HG03108 (cell line): ENCODE measurements at regions not wholly inside any gene's neighbourhood (a gene's known extent, or its start where the extent isn't known, plus 50 kb on each side); places are given as distances from the start of the nearest gene placed in this dataset.
"Not testable (repeated sequence)": the region's sequence is repeated elsewhere in the genome, so short reads cannot be mapped to it uniquely, and the experiment has no call there.

Source experiments
- ATAC-seq: cut with Tn5 transposase; IDR thresholded peaks from one replicate; pipeline ENCODE4 v1.9.1; 2021; ENCODE audit warnings: moderate library complexity; ENCODE audit not compliant: unreplicated experiment

DNA sequence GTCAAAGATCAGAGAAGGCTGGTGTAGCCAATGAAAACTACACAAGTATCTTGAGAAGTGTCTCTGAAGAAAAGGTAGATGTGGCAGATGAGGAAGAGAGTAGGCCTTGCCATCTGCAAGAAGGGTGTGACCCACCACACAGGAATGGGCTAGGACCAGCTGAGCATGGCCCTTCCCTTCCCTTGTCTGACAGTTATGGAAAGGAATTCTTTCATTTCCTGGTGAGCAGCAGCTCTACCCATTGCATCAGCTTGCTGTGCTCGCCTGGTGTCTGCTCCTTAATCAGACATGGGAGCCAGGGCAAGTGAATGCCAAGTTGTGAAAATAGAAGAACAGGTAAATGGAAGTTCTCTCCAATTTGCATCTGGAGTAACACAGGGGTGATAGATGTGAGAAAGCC, 145.2 kb upstream of the KRR1 start:
- ATAC-seq = no peak

DNA sequence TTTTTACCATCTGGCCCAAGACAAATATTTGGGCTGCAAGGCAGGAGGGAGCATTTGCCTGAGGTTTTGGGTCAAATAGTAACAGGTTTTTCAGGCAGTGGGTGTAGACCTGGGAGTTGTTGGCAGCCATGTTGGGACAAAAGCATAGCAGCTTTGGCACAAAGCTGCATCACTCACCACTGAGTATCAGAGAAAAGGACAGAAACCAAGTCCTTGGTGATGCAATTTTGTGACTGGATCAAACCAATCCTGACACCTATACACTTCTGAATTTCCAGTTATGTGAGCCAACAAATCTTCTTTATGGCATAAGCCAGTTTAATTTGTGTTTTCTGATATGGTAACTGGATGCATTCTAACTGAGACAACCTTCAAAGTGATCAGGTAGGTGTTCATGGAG, 144.8 kb upstream of the KRR1 start:
- no peak for ATAC-seq

DNA sequence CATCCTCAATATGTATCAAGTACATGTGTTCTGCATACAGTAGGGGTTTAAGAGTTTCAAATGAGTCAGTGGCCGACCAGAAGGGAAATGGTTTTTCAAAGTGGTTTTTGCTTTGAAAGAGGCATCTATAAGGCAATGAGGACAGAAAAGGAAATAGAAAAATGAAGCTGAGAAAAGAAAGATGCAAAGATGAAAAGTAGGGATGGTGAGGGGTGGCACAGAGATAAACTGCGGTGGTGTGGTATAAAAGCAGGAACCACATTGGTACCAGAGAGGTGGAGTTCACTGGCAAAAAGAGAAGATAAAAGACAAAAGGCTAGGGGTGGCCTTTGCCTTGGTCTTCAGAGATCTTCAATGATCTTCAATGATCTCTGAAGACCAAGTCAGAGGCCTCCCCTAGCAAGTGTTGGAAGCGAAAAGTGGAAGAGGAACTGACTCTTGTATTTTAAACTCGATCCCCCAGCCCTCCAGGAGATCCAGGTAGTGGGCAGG, 144.0 kb upstream of the KRR1 start:
- no peak for ATAC-seq

DNA sequence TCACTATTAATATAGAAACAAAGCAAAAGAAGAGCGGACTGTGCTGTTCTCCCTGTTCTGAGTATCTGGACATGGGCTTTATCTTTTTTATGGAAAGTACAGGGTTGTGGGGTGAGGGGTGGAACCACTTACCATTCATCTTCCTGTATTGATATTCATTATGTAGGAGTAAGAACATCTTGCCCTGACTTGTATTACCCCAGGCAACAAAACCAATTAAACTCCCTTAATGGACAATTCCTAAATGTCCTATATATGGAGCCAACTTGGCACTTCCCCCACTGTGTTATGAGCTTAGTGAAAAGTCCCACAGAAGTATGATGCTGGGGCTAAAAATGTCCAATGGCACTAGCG, 139.9 kb upstream of the KRR1 start:
- ATAC-seq = no peak

DNA sequence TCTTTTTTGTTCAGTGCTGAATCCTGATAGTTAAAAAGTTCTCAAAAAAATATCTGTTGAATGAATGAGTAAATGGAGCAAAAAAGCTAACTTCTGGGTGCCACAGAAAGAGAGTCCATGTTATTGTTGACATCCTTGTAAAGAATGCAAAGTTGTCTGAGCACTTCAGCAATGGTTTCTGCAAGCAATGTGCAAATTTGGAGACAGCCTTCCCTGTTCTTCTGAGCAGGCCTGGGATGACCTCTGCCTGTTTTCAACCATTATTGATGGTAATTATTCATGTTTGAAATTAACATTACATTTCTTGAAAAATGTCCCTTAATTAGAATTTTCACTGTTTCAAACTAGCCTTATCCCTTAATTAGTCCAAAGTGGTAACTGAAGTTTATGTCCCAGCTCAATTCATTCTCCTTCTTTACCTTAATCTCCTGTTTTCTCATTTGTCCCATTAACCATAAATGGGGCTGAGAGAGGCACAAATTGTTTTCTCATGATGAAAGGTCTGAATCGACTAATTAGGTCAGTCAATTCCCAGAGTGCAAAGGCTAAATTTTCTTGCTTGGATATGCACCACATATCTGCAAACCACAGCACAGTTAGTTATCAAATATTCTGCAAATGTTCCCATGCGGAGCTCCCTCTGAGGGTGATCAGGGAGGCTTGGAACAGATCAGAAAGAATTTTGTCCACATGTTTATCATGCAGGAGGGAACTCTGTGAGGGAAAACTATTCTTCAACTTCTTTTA, 139.4 kb upstream of the KRR1 start:
- no peak for ATAC-seq

DNA sequence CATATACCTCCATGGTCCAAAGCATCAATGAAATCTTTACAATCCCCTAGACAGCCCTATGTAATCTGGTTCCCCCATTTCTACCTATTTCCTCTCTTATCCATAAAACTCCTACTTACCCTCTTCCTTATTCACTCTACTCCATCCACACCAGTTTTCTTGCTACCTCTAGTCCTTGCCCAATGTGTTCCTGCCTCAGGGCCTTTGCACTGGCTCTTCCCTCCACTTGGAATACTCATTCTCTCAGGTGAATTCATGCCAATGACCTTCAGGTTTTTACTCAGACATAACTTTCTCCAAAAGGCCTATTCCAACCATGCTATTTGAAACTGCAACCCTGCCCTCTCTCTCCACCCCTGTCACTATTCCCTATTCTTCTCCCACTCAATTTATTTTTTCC, 138.7 kb upstream of the KRR1 start:
- no peak for ATAC-seq

DNA sequence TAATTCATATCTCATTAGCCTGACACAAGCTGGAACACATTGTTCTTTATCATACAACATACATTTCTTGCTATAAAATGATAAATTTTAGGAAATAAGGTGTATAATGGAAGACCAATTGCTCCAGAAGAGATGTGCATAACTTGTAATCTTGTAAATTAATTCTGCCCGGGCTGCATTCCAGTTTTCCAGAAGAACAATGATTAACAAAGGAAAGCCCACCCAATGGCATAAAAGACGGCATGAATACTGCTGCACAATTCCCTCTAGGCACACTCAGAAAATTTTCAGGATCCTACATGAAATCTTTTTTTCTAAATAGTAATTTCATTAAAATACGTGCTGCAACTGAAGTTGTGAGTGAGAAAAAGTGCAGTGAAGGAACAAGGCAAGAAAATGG, 137.4 kb upstream of the KRR1 start:
- ATAC-seq = no peak

DNA sequence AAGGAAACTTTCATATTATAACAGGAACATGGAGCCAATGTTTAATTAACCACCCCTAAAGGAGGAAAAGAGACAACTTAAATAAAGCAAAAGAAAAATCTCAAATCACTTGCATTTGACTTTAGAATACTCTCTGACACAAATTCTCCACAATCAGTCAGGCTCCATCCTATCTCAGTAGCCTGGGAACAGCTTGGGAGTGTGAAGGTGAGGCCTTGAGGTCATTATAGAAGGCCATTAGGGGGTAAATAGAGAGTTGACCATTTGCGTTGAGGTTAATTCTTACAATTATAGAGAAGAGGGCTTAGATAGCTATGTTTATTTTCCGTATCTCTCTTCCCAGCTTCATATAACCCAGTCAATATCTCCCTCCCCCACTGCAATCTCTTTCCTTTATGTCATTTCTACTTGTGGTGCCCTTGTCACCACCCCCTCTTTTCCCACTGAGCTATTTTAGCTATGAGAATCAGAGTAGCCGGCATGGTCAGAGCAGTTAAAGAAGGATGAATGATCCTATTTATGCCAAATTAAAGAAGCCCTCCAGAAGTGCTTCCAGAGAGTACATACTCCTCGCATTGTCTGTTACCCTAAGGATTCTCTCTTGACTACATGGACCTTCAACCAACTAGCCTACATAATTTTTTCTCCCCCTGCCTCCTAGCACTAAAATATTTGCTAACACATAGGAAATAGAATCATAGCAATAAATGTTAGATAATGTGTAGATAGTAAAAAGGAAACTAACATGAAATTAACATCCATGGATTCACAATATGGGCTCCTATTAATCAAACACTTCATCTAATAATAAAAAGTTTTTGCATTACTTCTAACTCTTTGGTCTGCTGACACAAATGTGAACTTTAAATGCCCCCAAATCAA, 135.2 kb upstream of the KRR1 start:
- ATAC-seq = no peak

DNA sequence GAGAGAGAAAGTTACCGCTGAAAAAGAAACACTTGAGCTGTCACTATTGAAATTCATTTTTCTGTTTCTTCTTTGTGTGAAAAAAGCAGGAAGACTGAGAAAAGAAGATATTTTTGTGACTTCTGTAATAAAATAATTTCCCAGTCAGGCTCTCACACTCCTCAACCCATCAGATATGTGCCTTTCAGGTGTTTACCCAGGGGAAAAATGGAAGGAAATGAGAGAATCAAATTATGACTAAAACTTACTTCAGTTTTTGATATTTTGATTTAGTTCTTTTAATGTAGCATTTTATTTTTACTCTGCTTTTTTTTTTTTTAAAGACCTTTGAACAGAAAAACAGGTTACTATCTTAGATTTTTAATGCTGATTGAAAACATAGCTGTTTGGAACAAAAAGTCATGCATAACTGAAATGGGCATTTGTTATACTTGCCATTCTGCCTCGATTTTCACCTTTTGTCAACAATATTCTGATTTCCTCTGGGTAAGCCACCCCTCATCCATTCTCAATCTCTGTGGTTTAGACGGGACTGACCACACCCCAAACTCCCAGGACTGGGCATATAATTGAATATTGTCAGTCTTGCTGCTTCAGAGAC, 133.2 kb upstream of the KRR1 start:
- no peak for ATAC-seq

DNA sequence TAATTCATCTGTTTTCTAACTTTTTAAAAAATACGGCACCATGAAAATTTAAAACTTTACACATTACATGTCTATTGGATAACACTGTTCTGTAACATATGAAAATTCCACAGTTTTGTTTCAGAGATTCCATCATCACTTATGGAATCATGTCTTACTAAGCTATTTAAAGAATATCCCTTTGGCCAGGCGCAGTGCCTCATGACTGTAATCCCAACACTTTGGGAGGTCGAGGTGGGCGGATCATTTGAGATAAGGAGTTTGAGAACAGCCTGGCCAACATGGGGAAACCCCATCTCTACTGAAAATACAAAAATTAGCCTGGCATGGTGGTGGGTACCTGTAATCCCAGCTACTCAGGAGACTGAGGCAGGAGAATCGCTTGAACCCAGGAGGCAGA, 131.7 kb upstream of the KRR1 start:
- ATAC-seq = not testable (repeated sequence)

DNA sequence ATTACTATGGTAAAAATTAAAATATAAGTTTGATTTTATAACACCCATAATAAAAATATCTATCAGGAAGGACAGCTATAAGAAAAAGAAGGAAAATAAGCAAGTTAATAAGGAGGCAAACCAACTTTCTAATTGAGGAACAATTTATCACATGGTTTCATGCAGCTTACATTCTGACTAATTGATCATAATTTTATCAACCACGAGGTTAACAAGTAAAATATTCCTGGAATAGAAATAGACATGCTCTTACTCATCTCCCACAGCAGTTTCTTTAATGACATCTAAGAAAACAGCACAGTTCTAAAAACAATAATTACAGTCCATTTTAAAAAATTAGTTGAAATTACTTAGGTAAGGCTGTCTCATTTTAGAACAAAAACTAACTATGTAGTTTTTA, 130.8 kb upstream of the KRR1 start:
- no peak for ATAC-seq

DNA sequence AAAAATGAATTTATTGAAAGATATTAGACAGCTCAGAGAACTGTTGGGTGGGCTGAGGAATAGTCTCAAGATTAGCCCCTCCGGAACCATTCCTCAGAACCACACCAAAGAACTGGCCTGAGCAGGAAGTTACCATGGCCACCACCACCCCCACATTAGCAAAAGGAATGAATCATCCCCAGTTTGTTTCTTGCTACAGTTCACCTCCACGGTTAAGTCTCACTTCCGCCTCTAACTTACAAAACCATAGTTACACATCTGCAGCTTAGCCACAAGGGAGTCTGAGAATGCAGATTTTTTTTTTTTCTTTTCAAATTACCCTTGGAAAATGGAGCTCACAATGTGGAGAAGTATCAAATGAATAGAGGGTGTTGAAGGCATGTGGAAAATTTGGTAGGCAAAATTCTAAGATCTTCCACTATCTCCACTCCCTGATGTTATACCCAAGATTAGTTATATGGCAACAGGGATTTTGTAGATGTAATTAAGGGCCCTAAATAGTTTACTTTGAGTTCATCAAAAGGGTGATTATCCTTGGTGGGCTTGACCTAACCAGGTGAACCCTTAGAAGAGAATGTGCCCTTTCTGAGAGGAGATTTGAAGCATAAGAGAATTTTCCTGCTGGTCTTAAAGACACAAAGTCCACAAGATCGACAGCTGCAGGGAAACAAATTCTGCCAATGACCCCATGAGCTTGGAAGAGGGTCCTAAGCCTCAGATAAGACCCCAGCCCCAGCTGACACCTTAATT, 129.8 kb upstream of the KRR1 start:
- ATAC-seq = peak; percentile 99

DNA sequence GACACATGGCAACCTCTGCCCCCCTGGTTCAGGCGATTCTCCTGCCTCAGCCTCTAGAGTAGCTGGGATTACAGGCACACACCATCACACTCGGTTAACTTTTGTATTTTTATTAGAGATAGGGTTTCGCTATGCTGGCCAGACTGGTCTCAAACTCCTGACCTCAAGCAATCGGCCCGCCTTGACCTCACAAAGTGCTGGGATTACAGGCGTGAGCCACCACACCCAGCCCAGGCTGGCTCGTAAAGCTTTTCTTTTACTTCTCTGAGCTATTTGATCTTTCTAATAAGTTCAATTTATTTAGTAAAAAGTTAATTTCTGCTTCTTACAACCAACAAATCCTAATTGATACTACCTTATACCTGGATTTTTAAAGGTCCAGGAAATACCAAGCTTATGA, 127.4 kb upstream of the KRR1 start:
- no peak for ATAC-seq

DNA sequence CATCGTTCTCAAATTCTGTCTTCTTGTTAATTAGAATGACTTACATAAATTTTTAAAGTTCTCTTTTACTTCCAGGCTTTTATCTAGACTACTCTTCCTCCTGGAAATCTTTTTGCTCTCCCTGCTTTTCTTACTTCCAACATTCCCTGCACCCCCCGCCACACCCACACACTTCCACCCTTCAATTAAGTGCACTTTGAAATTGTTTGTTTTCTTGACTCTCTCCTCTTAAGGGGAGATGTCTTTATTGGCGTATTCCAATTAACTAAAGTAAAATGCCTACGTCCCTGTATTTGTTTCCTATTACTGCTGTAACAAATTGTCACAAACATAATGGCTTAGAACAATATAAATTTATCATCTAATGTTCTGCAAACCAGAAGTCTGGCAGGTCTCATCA, 125.2 kb upstream of the KRR1 start:
- no peak for ATAC-seq

DNA sequence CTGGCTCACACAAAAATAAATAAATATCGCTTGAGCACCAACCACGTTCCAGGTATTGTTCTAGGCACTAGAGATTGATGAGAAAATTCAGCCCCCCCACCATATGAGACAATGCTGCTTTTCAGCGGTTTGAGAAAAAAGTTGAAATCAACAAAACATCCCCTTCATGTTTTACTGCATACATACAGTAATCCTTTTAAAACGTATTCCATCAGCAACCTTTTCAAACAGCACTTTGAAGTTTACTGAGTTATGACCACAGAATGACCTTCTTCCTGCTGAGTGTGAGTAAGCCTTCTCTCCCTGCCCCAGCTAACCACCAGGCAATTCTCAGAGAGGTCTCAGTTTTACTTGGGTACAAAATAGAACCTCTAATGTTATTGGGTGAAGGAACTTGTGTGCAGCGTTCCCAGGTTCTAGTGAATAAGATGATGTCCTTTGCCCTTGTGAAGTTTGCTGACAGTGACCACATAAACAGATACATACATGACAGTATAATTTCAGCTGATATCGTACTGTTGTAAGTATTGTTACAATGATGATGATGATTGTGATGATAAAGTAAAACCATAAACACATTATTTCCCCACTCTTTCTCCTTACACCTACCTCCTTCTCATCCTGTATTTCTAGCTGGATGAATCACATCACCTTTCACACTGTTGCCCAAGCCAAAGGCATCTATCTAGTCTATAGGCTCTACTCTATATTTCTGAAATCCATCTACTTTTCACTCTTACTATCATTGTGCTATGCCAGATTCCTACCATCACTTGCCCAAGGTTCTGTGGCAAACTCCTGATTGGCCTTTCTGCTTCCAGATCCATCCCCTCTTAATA, 124.4 kb upstream of the KRR1 start:
- ATAC-seq = no peak

DNA sequence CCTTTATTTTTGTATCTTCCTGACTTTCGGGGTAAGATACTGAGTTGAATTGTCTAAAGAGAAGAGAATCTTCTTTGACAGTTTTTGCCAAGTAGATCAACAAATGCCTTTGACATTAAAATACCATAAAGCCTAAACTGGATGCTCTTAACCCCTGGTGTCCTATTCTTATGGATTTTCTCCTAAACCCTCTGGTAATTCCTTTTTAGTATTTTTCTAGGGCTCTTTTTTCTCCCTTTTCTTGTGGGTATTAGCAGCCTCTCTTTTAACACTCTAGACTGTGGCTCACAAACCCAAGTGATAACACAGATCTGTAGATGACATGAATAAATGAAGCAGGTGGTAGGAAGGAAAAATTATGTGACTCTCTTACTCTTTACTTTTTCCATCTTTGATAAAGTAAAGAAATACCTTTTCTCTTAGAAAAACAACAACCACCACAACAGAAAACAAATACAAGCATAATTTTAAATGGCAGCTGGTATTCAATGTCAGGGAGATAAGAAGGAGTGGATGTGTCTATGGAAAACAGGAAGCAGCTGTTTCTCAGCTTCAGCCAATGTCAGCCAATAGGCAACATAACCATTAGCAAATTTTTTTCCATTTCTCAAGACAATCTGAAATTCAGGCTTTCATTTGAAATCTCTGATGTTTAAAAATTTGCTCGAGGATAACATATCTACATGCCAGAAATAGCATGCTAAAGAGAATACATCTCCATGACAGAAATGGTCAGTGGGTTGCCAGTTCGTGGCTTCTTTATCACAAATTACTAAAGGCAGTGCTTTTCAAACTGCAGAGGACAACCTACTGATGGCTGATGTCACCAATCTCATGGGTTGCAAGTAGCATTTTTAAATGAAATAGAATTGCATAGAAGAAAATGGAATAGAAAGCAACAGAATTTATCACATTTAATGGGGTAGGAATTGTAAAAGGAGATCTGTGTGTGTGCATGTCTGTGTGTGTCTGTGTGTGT, 123.1 kb upstream of the KRR1 start:
- no peak for ATAC-seq

DNA sequence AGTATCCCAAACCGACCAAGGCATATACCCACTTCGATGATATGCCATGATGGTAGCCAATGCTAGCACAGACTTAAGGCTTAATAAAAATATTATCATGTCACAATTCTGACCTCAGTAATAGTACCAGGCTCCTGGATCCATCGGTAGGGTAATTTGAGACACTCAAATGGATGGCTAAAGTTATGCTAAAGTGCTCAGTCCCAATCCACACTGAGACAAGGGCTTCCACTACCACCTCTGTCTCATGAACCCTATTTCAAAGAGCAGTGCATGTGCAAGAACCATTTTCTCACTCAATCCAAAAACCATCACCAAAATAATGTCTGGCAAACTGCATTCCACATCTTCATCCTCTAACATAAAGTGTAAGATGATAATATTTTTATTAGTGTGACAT, 122.4 kb upstream of the KRR1 start:
- ATAC-seq = no peak

DNA sequence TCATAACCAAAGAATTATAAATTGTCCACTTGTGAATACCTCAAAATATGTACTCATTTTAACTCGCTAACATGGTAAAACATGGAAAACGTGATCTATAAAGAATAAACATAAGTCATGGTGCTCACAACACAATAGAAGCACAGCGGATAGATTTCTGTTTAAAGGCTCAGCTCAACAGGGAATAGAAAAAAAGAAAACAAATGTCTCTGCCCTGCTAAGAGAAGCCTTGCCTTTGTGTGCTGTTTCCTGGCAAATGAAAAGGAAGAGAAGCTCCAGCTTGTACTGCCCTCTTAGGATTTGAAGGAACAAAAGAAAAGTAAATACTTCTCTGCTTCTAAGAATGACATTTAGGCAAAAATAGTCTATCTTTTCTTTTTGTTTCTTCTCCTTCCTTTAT, 121.0 kb upstream of the KRR1 start:
- ATAC-seq = no peak

DNA sequence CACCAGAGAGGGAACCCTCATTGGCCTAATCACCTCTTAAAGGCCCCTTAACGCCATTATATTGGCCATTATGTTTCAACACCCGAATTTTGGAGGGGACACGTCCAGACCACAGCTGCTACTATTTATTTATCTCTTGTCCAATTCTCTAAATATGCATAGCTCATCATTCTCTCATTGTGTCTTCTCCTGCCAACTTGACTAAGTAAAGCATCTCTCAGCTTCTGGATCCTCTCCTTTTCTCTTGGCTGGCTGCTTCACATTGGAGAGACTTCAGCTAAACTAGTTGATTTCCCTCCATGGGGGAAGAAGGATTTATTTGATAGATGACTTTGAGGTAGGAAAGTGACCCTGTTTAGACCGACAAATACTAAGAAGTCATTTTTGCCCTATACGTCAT, 120.4 kb upstream of the KRR1 start:
- ATAC-seq = no peak
